ENCODE measurements at regions not wholly inside any gene's neighbourhood (a gene's known extent, or its start where the extent isn't known, plus 50 kb on each side); places are given as distances from the start of the nearest gene placed in this dataset.

GRCh38 chr9:82406456-82407085, 418.0 kb downstream of the SPATA31D1 start:
- no peak overlapping the region for H3K4me3 ChIP-seq (ENCODE audit: insufficient read length, low read depth)
- TF ChIP-seq YY1 (IDR thresholded peaks at IDR 0.05; ENCODE audit: insufficient read depth, insufficient read length) (no peak), SUZ12 (IDR thresholded peaks at IDR 0.05; ENCODE audit: extremely low read depth, insufficient read depth, insufficient read length) (no peak), ZNF274 (IDR thresholded peaks at IDR 0.05; ENCODE audit: low read depth, low read length) (no peak)
- H3K4me1 ChIP-seq (ENCODE audit: insufficient read depth, insufficient read length) = no peaks in the 10 kb centered on the region
- no peaks in the 10 kb centered on the region for H3K27me3 ChIP-seq (ENCODE audit: insufficient read depth, insufficient read length)
- no peak overlapping the region for H3K9ac ChIP-seq (ENCODE audit: insufficient read length, low read depth)
- no peak for DNase-seq (ENCODE audit: low read depth, low spot score)
- H3K9me3 ChIP-seq (ENCODE audit: insufficient read depth, low read length) = no peaks in the 10 kb centered on the region
- H3K36me3 ChIP-seq (ENCODE audit: insufficient read depth, insufficient read length, low read length) = no peaks in the 10 kb centered on the region

GRCh38 chr9:82410306-82410705, 421.7 kb downstream of the SPATA31D1 start:
- no peaks in the 10 kb centered on the region for H3K36me3 ChIP-seq (ENCODE audit: insufficient read depth, insufficient read length, low read length)

GRCh38 chr9:82410866-82411265, 422.3 kb downstream of the SPATA31D1 start:
- no peak for DNase-seq (ENCODE audit: low read depth, low spot score)
- no peaks in the 10 kb centered on the region for H3K4me1 ChIP-seq (ENCODE audit: insufficient read depth, insufficient read length)
- no peak overlapping the region for H3K9ac ChIP-seq (ENCODE audit: insufficient read length, low read depth)
- no peaks in the 10 kb centered on the region for H3K36me3 ChIP-seq (ENCODE audit: insufficient read depth, insufficient read length, low read length)
- H3K4me3 ChIP-seq (ENCODE audit: insufficient read length, low read depth) = no peak overlapping the region
- TF ChIP-seq YY1 (IDR thresholded peaks at IDR 0.05; ENCODE audit: insufficient read depth, insufficient read length) (no peak), SUZ12 (IDR thresholded peaks at IDR 0.05; ENCODE audit: extremely low read depth, insufficient read depth, insufficient read length) (no peak), ZNF274 (IDR thresholded peaks at IDR 0.05; ENCODE audit: low read depth, low read length) (no peak)
- H3K9me3 ChIP-seq (ENCODE audit: insufficient read depth, low read length) = no peaks in the 10 kb centered on the region
- H3K27me3 ChIP-seq (ENCODE audit: insufficient read depth, insufficient read length) = no peaks in the 10 kb centered on the region

More at GRCh38 chr9:82410306-82410705, 421.7 kb downstream of the SPATA31D1 start:
- DNase-seq (ENCODE audit: low read depth, low spot score) = no peak
- no peaks in the 10 kb centered on the region for H3K4me1 ChIP-seq (ENCODE audit: insufficient read depth, insufficient read length)
- TF ChIP-seq YY1 (IDR thresholded peaks at IDR 0.05; ENCODE audit: insufficient read depth, insufficient read length) (no peak), SUZ12 (IDR thresholded peaks at IDR 0.05; ENCODE audit: extremely low read depth, insufficient read depth, insufficient read length) (no peak), ZNF274 (IDR thresholded peaks at IDR 0.05; ENCODE audit: low read depth, low read length) (no peak)
- H3K9ac ChIP-seq (ENCODE audit: insufficient read length, low read depth) = no peak overlapping the region
- no peak overlapping the region for H3K4me3 ChIP-seq (ENCODE audit: insufficient read length, low read depth)
- no peaks in the 10 kb centered on the region for H3K27me3 ChIP-seq (ENCODE audit: insufficient read depth, insufficient read length)
- H3K9me3 ChIP-seq (ENCODE audit: insufficient read depth, low read length) = no peaks in the 10 kb centered on the region

GRCh38 chr9:82412586-82413305, 424.2 kb downstream of the SPATA31D1 start:
- no peak overlapping the region for H3K9ac ChIP-seq (ENCODE audit: insufficient read length, low read depth)
- H3K9me3 ChIP-seq (ENCODE audit: insufficient read depth, low read length) = no peaks in the 10 kb centered on the region
- no peak overlapping the region for H3K4me3 ChIP-seq (ENCODE audit: insufficient read length, low read depth)
- no peak for TF ChIP-seq YY1 (IDR thresholded peaks at IDR 0.05; ENCODE audit: insufficient read depth, insufficient read length)
- no peak for TF ChIP-seq ZNF274 (IDR thresholded peaks at IDR 0.05; ENCODE audit: low read depth, low read length)
- no peak for TF ChIP-seq SUZ12 (IDR thresholded peaks at IDR 0.05; ENCODE audit: extremely low read depth, insufficient read depth, insufficient read length)
- DNase-seq (ENCODE audit: low read depth, low spot score) = no peak
- no peaks in the 10 kb centered on the region for H3K36me3 ChIP-seq (ENCODE audit: insufficient read depth, insufficient read length, low read length)
- no peaks in the 10 kb centered on the region for H3K27me3 ChIP-seq (ENCODE audit: insufficient read depth, insufficient read length)
- H3K4me1 ChIP-seq (ENCODE audit: insufficient read depth, insufficient read length) = no peaks in the 10 kb centered on the region

- Histone ChIP-seq H3K36me3 (ENCODE audit: insufficient read depth, insufficient read length, low read length) (no peaks in the 10 kb centered on the region), H3K27me3 (ENCODE audit: insufficient read depth, insufficient read length) (no peaks in the 10 kb centered on the region), H3K4me1 (ENCODE audit: insufficient read depth, insufficient read length) (no peaks in the 10 kb centered on the region), H3K4me3 (ENCODE audit: insufficient read length, low read depth) (no peak overlapping the region), H3K9ac (ENCODE audit: insufficient read length, low read depth) (no peak overlapping the region), H3K9me3 (ENCODE audit: insufficient read depth, low read length) (no peaks in the 10 kb centered on the region)
- TF ChIP-seq YY1 (IDR thresholded peaks at IDR 0.05; ENCODE audit: insufficient read depth, insufficient read length) (no peak), SUZ12 (IDR thresholded peaks at IDR 0.05; ENCODE audit: extremely low read depth, insufficient read depth, insufficient read length) (no peak), ZNF274 (IDR thresholded peaks at IDR 0.05; ENCODE audit: low read depth, low read length) (no peak)
- no peak for DNase-seq (ENCODE audit: low read depth, low spot score)
Observed at GRCh38 chr9:82417501-82417900, 428.9 kb downstream of the SPATA31D1 start.

GRCh38 chr9:82418334-82418733, 429.8 kb downstream of the SPATA31D1 start:
- no peak for DNase-seq (ENCODE audit: low read depth, low spot score)

GRCh38 chr9:82419696-82420486, 431.3 kb downstream of the SPATA31D1 start:
- H3K4me1 ChIP-seq (ENCODE audit: insufficient read depth, insufficient read length) = no peaks in the 10 kb centered on the region
- H3K27me3 ChIP-seq (ENCODE audit: insufficient read depth, insufficient read length) = no peaks in the 10 kb centered on the region
- H3K9me3 ChIP-seq (ENCODE audit: insufficient read depth, low read length) = no peaks in the 10 kb centered on the region
- no peak for DNase-seq (ENCODE audit: low read depth, low spot score)
- H3K9ac ChIP-seq (ENCODE audit: insufficient read length, low read depth) = no peak overlapping the region
- no peak overlapping the region for H3K4me3 ChIP-seq (ENCODE audit: insufficient read length, low read depth)
- no peaks in the 10 kb centered on the region for H3K36me3 ChIP-seq (ENCODE audit: insufficient read depth, insufficient read length, low read length)
- TF ChIP-seq YY1 (IDR thresholded peaks at IDR 0.05; ENCODE audit: insufficient read depth, insufficient read length) = no peak
- TF ChIP-seq ZNF274 (IDR thresholded peaks at IDR 0.05; ENCODE audit: low read depth, low read length) = no peak
- no peak for TF ChIP-seq SUZ12 (IDR thresholded peaks at IDR 0.05; ENCODE audit: extremely low read depth, insufficient read depth, insufficient read length)

More at GRCh38 chr9:82418334-82418733, 429.8 kb downstream of the SPATA31D1 start:
- no peaks in the 10 kb centered on the region for H3K4me1 ChIP-seq (ENCODE audit: insufficient read depth, insufficient read length)
- no peak overlapping the region for H3K9ac ChIP-seq (ENCODE audit: insufficient read length, low read depth)
- H3K4me3 ChIP-seq (ENCODE audit: insufficient read length, low read depth) = no peak overlapping the region
- no peaks in the 10 kb centered on the region for H3K9me3 ChIP-seq (ENCODE audit: insufficient read depth, low read length)
- H3K27me3 ChIP-seq (ENCODE audit: insufficient read depth, insufficient read length) = no peaks in the 10 kb centered on the region
- H3K36me3 ChIP-seq (ENCODE audit: insufficient read depth, insufficient read length, low read length) = no peaks in the 10 kb centered on the region
- TF ChIP-seq SUZ12 (IDR thresholded peaks at IDR 0.05; ENCODE audit: extremely low read depth, insufficient read depth, insufficient read length) = no peak
- no peak for TF ChIP-seq YY1 (IDR thresholded peaks at IDR 0.05; ENCODE audit: insufficient read depth, insufficient read length)
- TF ChIP-seq ZNF274 (IDR thresholded peaks at IDR 0.05; ENCODE audit: low read depth, low read length) = no peak
